K562 (cell line): ENCODE measurements at regions not wholly inside any gene's neighbourhood (a gene's known extent, or its start where the extent isn't known, plus 50 kb on each side); places are given as distances from the start of the nearest gene placed in this dataset.

ENCODE experiments used
- ATAC-seq: fragments of 200-7000 bp; cut with Tn5 transposase; 3 replicates; pipeline ENCODE4 v1.9.1; 2020; ENCODE audit warnings: moderate library complexity
- BruUV-seq: library from RNA; stranded (reverse); fragments of 400-500 nt; replicated peaks from 2 replicates; lab custom pipeline; 2021; lab: Mats Ljungman, UMichigan
- CTCF ChIA-PET: fragments of 300-600 bp; formaldehyde crosslinking; extraction: SDS; loops from one replicate; lab custom pipeline; 2021; ENCODE audit warnings: low intra/inter-chr PET ratio; lab: Yijun Ruan, JAX
- POLR2A ChIA-PET: fragments of 300-600, 350-650 bp; sonication (Branson Sonifier 250); formaldehyde crosslinking; extraction: SDS; loops from one replicate; lab custom pipeline; 2021; ENCODE audit warnings: antibody characterized with exemption, inconsistent platforms; lab: Yijun Ruan, JAX
- DNase-seq, 4 experiments: peaks; one replicate each; pipeline versions ENCODE4 v3.0.0 to v3.0.0-alpha.2; 2011 to 2018; ENCODE audit warnings: low spot score in 3 of 4, mixed read lengths in 3 of 4; ENCODE audit errors: extremely low read depth in 1 of 4
- FAIRE-seq: peaks from 2 replicates; lab custom pipeline; 2011; peaks lifted over from hg19 to GRCh38; lab: Jason Lieb, UNC
- H2AFZ ChIP-seq: 2 replicates; pipeline ENCODE4 v1.6.0; 2011; ENCODE audit warnings: low read depth, low read length, control low read depth, inconsistent platforms
- H3K27ac ChIP-seq: fragments of 200-600 bp; 3 replicates; pipeline ENCODE4 v1.8.0; 2011; ENCODE audit warnings: low read depth, mild to moderate bottlenecking, control low read depth, inconsistent platforms, low read length, moderate library complexity, mixed read lengths; ENCODE audit errors: extremely low read depth
- H3K27me3 ChIP-seq, 2 experiments: fragments of 300-600 bp in 1 of 2; 2 replicates in 1 of 2; 3 replicates in 1 of 2; pipeline versions ENCODE4 v1.6.0 to v1.8.0; 2011; ENCODE audit warnings: inconsistent platforms in 2 of 2, low read length in 2 of 2, mild to moderate bottlenecking in 1 of 2, mixed read lengths in 1 of 2, moderate library complexity in 1 of 2; ENCODE audit not compliant: control insufficient read depth in 2 of 2, insufficient read depth in 2 of 2
- H3K36me3 ChIP-seq: fragments of 300-600 bp; 3 replicates; pipeline ENCODE4 v1.8.0; 2011; ENCODE audit warnings: mild to moderate bottlenecking, low read length, inconsistent platforms; ENCODE audit not compliant: control insufficient read depth, insufficient read depth
- H3K4me1 ChIP-seq, 2 experiments: fragments of 200-600 bp in 1 of 2; replicated peaks in 1 of 2; 2 replicates in 1 of 2; 3 replicates in 1 of 2; pipeline versions ENCODE4 v1.5.1 to v1.8.0; 2011; ENCODE audit warnings: inconsistent platforms in 2 of 2, low read length in 2 of 2, mild to moderate bottlenecking in 1 of 2, mixed read lengths in 1 of 2, moderate library complexity in 1 of 2; ENCODE audit not compliant: control insufficient read depth in 2 of 2, insufficient read depth in 2 of 2
- H3K4me2 ChIP-seq: 2 replicates; pipeline ENCODE4 v1.6.1; 2011; ENCODE audit warnings: low read length, control low read depth, inconsistent platforms, mixed read lengths; ENCODE audit not compliant: insufficient read depth
- H3K4me3 ChIP-seq: fragments of 200-600 bp; sonication (generic), shearing (Covaris generic); 2 replicates; pipeline ENCODE4 v1.5.1; 2016; ENCODE audit warnings: control low read depth, inconsistent platforms
- H3K79me2 ChIP-seq: fragments of 200-600 bp; 3 replicates; pipeline ENCODE4 v1.8.0; 2011; ENCODE audit warnings: low read length, inconsistent platforms; ENCODE audit not compliant: control insufficient read depth, insufficient read depth
- H3K9ac ChIP-seq, 2 experiments: 2 replicates each; pipeline versions ENCODE4 v1.6.0 to v1.6.1; 2011; ENCODE audit warnings: low read depth in 2 of 2, low read length in 2 of 2, control low read depth in 1 of 2, inconsistent platforms in 1 of 2, mild to moderate bottlenecking in 1 of 2, mixed read lengths in 1 of 2; ENCODE audit not compliant: insufficient read depth in 1 of 2
- H3K9me1 ChIP-seq: one replicate; pipeline ENCODE4 v1.6.0; 2011; ENCODE audit warnings: inconsistent platforms, mild to moderate bottlenecking, low read length, moderate library complexity; ENCODE audit not compliant: control insufficient read depth, insufficient read depth
- H3K9me3 ChIP-seq: replicated peaks from 2 replicates; pipeline ENCODE4 v1.5.1; 2011; ENCODE audit warnings: low read depth, low read length, inconsistent platforms; ENCODE audit not compliant: control insufficient read depth, insufficient read depth
- H4K20me1 ChIP-seq: replicated peaks from 2 replicates; pipeline ENCODE4 v1.6.1; 2011; ENCODE audit warnings: low read length, inconsistent platforms, mixed read lengths; ENCODE audit not compliant: control insufficient read depth, insufficient read depth
- BRD9 ChIP-seq: fragments of 450-650 bp; IDR thresholded peaks from 2 replicates; pipeline ENCODE4 v1.6.1; 2018; ENCODE audit warnings: low read depth; ENCODE audit not compliant: partially characterized antibody
- EP300 ChIP-seq: IDR thresholded peaks from 2 replicates; pipeline ENCODE4 v1.6.1; 2012; ENCODE audit warnings: low read length, improper control_type of control experiment
- HIVEP1 ChIP-seq: fragments of 250-450 bp; sonication (Bioruptor Pico); IDR thresholded peaks from 2 replicates; pipeline ENCODE4 v1.4.0; 2020; ENCODE audit warnings: mild to moderate bottlenecking
- NFYB ChIP-seq: IDR thresholded peaks from 2 replicates; pipeline ENCODE4 v1.6.1; 2011; ENCODE audit warnings: mild to moderate bottlenecking, moderate library complexity; ENCODE audit not compliant: insufficient read length; ENCODE audit errors: extremely low read depth
- RBFOX2 ChIP-seq: fragments of 200-400 bp; formaldehyde crosslinking; IDR thresholded peaks from 2 replicates; pipeline ENCODE4 v1.6.1; 2017; ENCODE audit warnings: low read depth, mild to moderate bottlenecking, low read length, moderate library complexity
- SRSF9 ChIP-seq: fragments of 200-400 bp; formaldehyde crosslinking; IDR thresholded peaks from 2 replicates; pipeline ENCODE4 v1.6.1; 2017; ENCODE audit warnings: low read depth, low read length, borderline replicate concordance
- TCF3 ChIP-seq: sonication (generic); formaldehyde crosslinking; IDR thresholded peaks from 2 replicates; pipeline ENCODE4 v1.4.0; 2020; ENCODE audit warnings: mild to moderate bottlenecking, missing genetic modification reagents
- YY1 ChIP-seq, 3 experiments: IDR thresholded peaks; 2 replicates each; pipeline ENCODE4 v1.6.1; 2011; ENCODE audit warnings: low read length in 2 of 3, mild to moderate bottlenecking in 2 of 3, moderate library complexity in 2 of 3, borderline replicate concordance in 1 of 3, control low read depth in 1 of 3, low read depth in 1 of 3; ENCODE audit not compliant: insufficient read depth in 3 of 3, insufficient replicate concordance in 2 of 3, control insufficient read depth in 1 of 3, insufficient read length in 1 of 3; ENCODE audit errors: extremely low read depth in 1 of 3
- ZKSCAN3 ChIP-seq: fragments of 250-450 bp; sonication (Bioruptor Pico); IDR thresholded peaks from 2 replicates; pipeline ENCODE4 v1.4.0; 2020
- ZNF174 ChIP-seq: fragments of 250-450 bp; sonication (Bioruptor Pico); IDR thresholded peaks from 2 replicates; pipeline ENCODE4 v1.4.0; 2020; ENCODE audit warnings: mild to moderate bottlenecking
- ZNF780A ChIP-seq: fragments of 250-450 bp; sonication (Bioruptor Pico); IDR thresholded peaks from 2 replicates; pipeline ENCODE4 v1.5.0; 2021; ENCODE audit warnings: mild to moderate bottlenecking
- WGBS: fragments of 100-300 bp; shearing (Covaris generic); methylation state at CpG from one replicate; pipeline ENCODE4 v1.1.6; 2016; ENCODE audit warnings: low coverage, mixed read lengths; ENCODE audit not compliant: insufficient coverage; ENCODE audit errors: missing lambda C conversion rate; 5-methylcytosine and 5-hydroxymethylcytosine counted together
- in situ Hi-C: fragments of 300-500 bp; cut with MboI; formaldehyde crosslinking; loops from 4 replicates; pipeline ENCODE4 v1.15.0; 2018; ENCODE audit warnings: inconsistent platforms, mixed read lengths
- intact Hi-C: fragments of 100-400 bp; cut with micrococcal nuclease; formaldehyde crosslinking; loops from 2 replicates; pipeline ENCODE4 v1.14.2; 2022
- TF ChIP-seq, protein P1 (sequence below): sonication (generic); formaldehyde crosslinking; IDR thresholded peaks from 2 replicates; pipeline ENCODE4 v1.5.0; 2020; ENCODE audit warnings: missing genetic modification reagents
- TF ChIP-seq, protein P2 (sequence below): sonication (generic); formaldehyde crosslinking; IDR thresholded peaks from 2 replicates; pipeline ENCODE4 v1.9.0; 2022; ENCODE audit warnings: mild to moderate bottlenecking, missing genetic modification reagents
- TF ChIP-seq, protein P3 (sequence below): fragments of 450-650 bp; formaldehyde crosslinking; IDR thresholded peaks from 2 replicates; pipeline ENCODE4 v1.4.0; 2020; ENCODE audit warnings: mild to moderate bottlenecking, mixed read lengths

DNA sequence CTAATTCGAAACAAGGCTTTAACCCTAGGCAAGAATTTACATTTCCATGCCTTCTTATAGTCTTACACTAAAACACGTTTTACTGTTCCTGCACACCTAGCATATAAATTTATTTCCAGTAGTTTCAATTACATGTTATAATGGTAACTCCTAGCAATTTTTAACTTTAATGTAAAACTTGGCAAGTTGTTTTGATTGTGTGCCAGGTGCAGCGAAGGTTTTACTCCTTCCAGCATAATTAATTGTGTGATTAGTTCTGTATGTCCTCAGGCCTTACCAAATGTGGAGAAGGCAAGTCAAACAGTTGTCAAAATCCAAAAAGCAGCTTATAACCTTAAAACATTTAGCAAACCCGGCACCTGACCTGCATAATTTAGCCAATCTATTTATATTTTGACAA is 114.8 kb downstream of the KCNK1 start:
- FAIRE-seq (no peak), DNase-seq (no peak), ATAC-seq (no peak)
- no peak overlapping the region for H3K9ac ChIP-seq
- BruUV-seq, result no TSS peak
- POLR2A ChIA-PET, result no interaction called here
- no peaks in the 10 kb centered on the region for H3K9me3 ChIP-seq
- H4K20me1 ChIP-seq, result no peaks in the 10 kb centered on the region
- in situ Hi-C loops (no loop called here), intact Hi-C loops (no loop called here)
- CTCF ChIA-PET, result no interaction called here
- no peak overlapping the region for H2AFZ ChIP-seq
- WGBS, result 41% methylated on average over 4 of the region's 4 CpGs
- no peaks in the 10 kb centered on the region for H3K27me3 ChIP-seq
- peaks cover 3 to 10% of the 10 kb centered on the region in 2 experiments; a peak in 4 of 5 replicates for H3K4me1 ChIP-seq
- TF ChIP-seq HIVEP1 (no peak), ZKSCAN3 (no peak), EP300 (no peak), RBFOX2 (no peak), TCF3 (no peak), SRSF9 (no peak)
- H3K4me3 ChIP-seq, result no peak overlapping the region
- H3K9me1 ChIP-seq, result no peaks in the 10 kb centered on the region
- no peaks in the 10 kb centered on the region for H3K36me3 ChIP-seq
- H3K79me2 ChIP-seq, result no peaks in the 10 kb centered on the region
- no peak overlapping the region for H3K27ac ChIP-seq
- H3K4me2 ChIP-seq, result no peak overlapping the region

DNA sequence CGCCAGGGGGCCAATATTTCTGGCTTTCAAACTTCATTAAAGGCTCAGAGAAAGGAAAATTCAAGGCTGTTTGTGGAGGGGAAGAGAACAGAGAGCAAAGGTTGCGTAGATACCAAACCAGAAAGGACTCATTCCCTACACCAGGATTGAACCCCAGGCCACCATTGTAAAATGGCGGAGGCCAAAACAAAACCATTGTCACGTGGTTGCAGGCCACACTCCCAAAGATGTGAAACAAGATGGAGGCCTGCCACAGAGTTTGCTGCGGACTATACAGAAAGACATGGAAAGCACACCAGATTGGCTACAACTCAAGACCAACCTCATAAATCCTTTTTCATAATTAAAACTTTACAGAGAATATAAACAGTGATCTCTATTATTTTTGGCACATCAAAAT is 116.5 kb downstream of the KCNK1 start:
- H3K4me3 ChIP-seq, result no peak overlapping the region
- intact Hi-C loops, result no loop called here
- peak overlapping the region; percentile 75 for H2AFZ ChIP-seq
- ChIA-PET POLR2A (interaction anchor here (0.7 kb wide), 1 partner anchor 20 kb away, joined by 3 read pairs; no protein-coding TSS in a partner anchor), CTCF (no interaction called here)
- no peak overlapping the region for H3K27ac ChIP-seq
- 60% methylated on average over 5 of the region's 5 CpGs for WGBS
- H3K9me1 ChIP-seq, result no peaks in the 10 kb centered on the region
- H3K27me3 ChIP-seq, result no peaks in the 10 kb centered on the region
- no peaks in the 10 kb centered on the region for H3K9me3 ChIP-seq
- peaks cover 3 to 10% of the 10 kb centered on the region in 2 experiments; a peak in 4 of 5 replicates for H3K4me1 ChIP-seq
- H3K4me2 ChIP-seq, result no peak overlapping the region
- H3K9ac ChIP-seq, result no peak overlapping the region
- no TSS peak for BruUV-seq
- H3K36me3 ChIP-seq, result no peaks in the 10 kb centered on the region
- no peaks in the 10 kb centered on the region for H4K20me1 ChIP-seq
- H3K79me2 ChIP-seq, result no peaks in the 10 kb centered on the region
- in situ Hi-C loops, result no loop called here
- DNase-seq (no peak), ATAC-seq (peak; percentile 10; the same call in 1 of the 3 replicates), FAIRE-seq (no peak)
- TF ChIP-seq ZNF174 (CRISPR knock-in tag), result no peak
- TF ChIP-seq YY1 (IDR thresholded peaks at IDR 0.05; ENCODE audit: borderline replicate concordance in 1 of 3, control insufficient read depth in 1 of 3, extremely low read depth in 1 of 3, insufficient read depth in 3 of 3, insufficient read length in 1 of 3, insufficient replicate concordance in 2 of 3, low read depth in 1 of 3, low read length in 2 of 3), result peak in 1 of 3 experiments; percentile 79
- TF ChIP-seq, protein P1, sequence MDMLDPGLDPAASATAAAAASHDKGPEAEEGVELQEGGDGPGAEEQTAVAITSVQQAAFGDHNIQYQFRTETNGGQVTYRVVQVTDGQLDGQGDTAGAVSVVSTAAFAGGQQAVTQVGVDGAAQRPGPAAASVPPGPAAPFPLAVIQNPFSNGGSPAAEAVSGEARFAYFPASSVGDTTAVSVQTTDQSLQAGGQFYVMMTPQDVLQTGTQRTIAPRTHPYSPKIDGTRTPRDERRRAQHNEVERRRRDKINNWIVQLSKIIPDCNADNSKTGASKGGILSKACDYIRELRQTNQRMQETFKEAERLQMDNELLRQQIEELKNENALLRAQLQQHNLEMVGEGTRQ (CRISPR knock-in tag), result 0 out of 2 replicates have a peak, but pooled peaks have one; percentile 4
- TF ChIP-seq BRD9, result no peak
- TF ChIP-seq, protein P2, sequence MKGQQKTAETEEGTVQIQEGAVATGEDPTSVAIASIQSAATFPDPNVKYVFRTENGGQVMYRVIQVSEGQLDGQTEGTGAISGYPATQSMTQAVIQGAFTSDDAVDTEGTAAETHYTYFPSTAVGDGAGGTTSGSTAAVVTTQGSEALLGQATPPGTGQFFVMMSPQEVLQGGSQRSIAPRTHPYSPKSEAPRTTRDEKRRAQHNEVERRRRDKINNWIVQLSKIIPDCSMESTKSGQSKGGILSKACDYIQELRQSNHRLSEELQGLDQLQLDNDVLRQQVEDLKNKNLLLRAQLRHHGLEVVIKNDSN (CRISPR knock-in tag), result peak; percentile 23; the same call in 1 of the 2 replicates
- TF ChIP-seq, protein P3, sequence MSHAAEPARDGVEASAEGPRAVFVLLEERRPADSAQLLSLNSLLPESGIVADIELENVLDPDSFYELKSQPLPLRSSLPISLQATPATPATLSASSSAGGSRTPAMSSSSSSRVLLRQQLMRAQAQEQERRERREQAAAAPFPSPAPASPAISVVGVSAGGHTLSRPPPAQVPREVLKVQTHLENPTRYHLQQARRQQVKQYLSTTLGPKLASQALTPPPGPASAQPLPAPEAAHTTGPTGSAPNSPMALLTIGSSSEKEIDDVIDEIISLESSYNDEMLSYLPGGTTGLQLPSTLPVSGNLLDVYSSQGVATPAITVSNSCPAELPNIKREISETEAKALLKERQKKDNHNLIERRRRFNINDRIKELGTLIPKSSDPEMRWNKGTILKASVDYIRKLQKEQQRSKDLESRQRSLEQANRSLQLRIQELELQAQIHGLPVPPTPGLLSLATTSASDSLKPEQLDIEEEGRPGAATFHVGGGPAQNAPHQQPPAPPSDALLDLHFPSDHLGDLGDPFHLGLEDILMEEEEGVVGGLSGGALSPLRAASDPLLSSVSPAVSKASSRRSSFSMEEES (CRISPR knock-in tag), result peak; percentile 54
- no peak for TF ChIP-seq NFYB
- no peak for TF ChIP-seq ZNF780A (CRISPR knock-in tag)
